Upper lobe of right lung (tissue), 1 donor: ENCODE measurements at regions not wholly inside any gene's neighbourhood (a gene's known extent, or its start where the extent isn't known, plus 50 kb on each side); places are given as distances from the start of the nearest gene placed in this dataset.

Source experiments
- ATAC-seq: fragments of 200-7000 bp; cut with Tn5 transposase; one replicate; pipeline ENCODE4 v1.9.1; 2020; ENCODE audit warnings: mild to moderate bottlenecking, moderate library complexity
- DNase-seq: peaks from one replicate; pipeline ENCODE4 v3.0.0-alpha.2; 2020
- H3K27ac ChIP-seq: fragments of 200-600 bp; one replicate; pipeline ENCODE4 v1.8.0; 2022
- H3K27me3 ChIP-seq: fragments of 200-600 bp; one replicate; pipeline ENCODE4 v1.8.0; 2022; ENCODE audit warnings: mild to moderate bottlenecking
- H3K36me3 ChIP-seq: fragments of 200-600 bp; one replicate; pipeline ENCODE4 v1.8.0; 2022
- H3K4me1 ChIP-seq: fragments of 200-600 bp; one replicate; pipeline ENCODE4 v1.8.0; 2022
- H3K4me3 ChIP-seq: fragments of 200-600 bp; one replicate; pipeline ENCODE4 v1.8.0; 2022; ENCODE audit warnings: mild to moderate bottlenecking
- H3K9me3 ChIP-seq: fragments of 200-600 bp; one replicate; pipeline ENCODE4 v1.8.0; 2022
- CTCF ChIP-seq: fragments of 200-600 bp; IDR thresholded peaks from one replicate; pipeline ENCODE4 v1.8.0; 2022; ENCODE audit warnings: antibody characterized with exemption
- intact Hi-C: fragments of 100-400 bp; cut with DNase I; formaldehyde crosslinking; loops from one replicate; pipeline ENCODE4 v1.11.0; 2022
- donor health status: DM: no; HTN: yes; CAD: no; lungs with severe emphysema.

- DNase-seq (no peak), ATAC-seq (no peak)
- Histone ChIP-seq H3K4me3 (no peak overlapping the region), H3K27ac (no peak overlapping the region), H3K36me3 (no peaks in the 10 kb centered on the region), H3K27me3 (no peaks in the 10 kb centered on the region), H3K9me3 (no peaks in the 10 kb centered on the region), H3K4me1 (no peaks in the 10 kb centered on the region)
- intact Hi-C loops, result no loop called here
- no peak for TF ChIP-seq CTCF
Measured at GRCh38 chr5:158553195-158553961, 546.3 kb downstream of the EBF1 start.

- DNase-seq (no peak), ATAC-seq (no peak)
- no peak for TF ChIP-seq CTCF
- Histone ChIP-seq H3K4me1 (no peaks in the 10 kb centered on the region), H3K36me3 (no peaks in the 10 kb centered on the region), H3K9me3 (no peaks in the 10 kb centered on the region), H3K27ac (no peak overlapping the region), H3K4me3 (no peak overlapping the region), H3K27me3 (no peaks in the 10 kb centered on the region)
- intact Hi-C loops, result no loop called here
Measured at GRCh38 chr5:158552241-158552640, 547.5 kb downstream of the EBF1 start.

GRCh38 chr5:158549311-158549710 lies 550.4 kb downstream of the EBF1 start:
- no peaks in the 10 kb centered on the region for H3K9me3 ChIP-seq
- H3K27ac ChIP-seq, result no peak overlapping the region
- TF ChIP-seq CTCF, result no peak
- no peak overlapping the region for H3K4me3 ChIP-seq
- intact Hi-C loops, result no loop called here
- no peak for DNase-seq
- H3K36me3 ChIP-seq, result no peaks in the 10 kb centered on the region
- no peak for ATAC-seq
- no peaks in the 10 kb centered on the region for H3K27me3 ChIP-seq
- H3K4me1 ChIP-seq, result no peaks in the 10 kb centered on the region

GRCh38 chr5:158546748-158547147 lies 553.0 kb downstream of the EBF1 start:
- no peaks in the 10 kb centered on the region for H3K9me3 ChIP-seq
- H3K4me1 ChIP-seq, result no peaks in the 10 kb centered on the region
- intact Hi-C loops, result no loop called here
- no peak overlapping the region for H3K27ac ChIP-seq
- H3K36me3 ChIP-seq, result no peaks in the 10 kb centered on the region
- ATAC-seq (no peak), DNase-seq (no peak)
- H3K27me3 ChIP-seq, result no peaks in the 10 kb centered on the region
- no peak overlapping the region for H3K4me3 ChIP-seq
- TF ChIP-seq CTCF, result no peak

GRCh38 chr5:158545949-158546530 lies 553.7 kb downstream of the EBF1 start:
- Histone ChIP-seq H3K36me3 (no peaks in the 10 kb centered on the region), H3K27ac (no peak overlapping the region), H3K27me3 (no peaks in the 10 kb centered on the region), H3K4me3 (no peak overlapping the region), H3K9me3 (no peaks in the 10 kb centered on the region), H3K4me1 (no peaks in the 10 kb centered on the region)
- ATAC-seq (no peak), DNase-seq (no peak)
- intact Hi-C loops, result no loop called here
- TF ChIP-seq CTCF, result no peak
